ENCODE measurements at regions not wholly inside any gene's neighbourhood (a gene's known extent, or its start where the extent isn't known, plus 50 kb on each side); places are given as distances from the start of the nearest gene placed in this dataset.
A peak's percentile ranks its signal among the peaks of the same experiment; 100 is the strongest.

DNA sequence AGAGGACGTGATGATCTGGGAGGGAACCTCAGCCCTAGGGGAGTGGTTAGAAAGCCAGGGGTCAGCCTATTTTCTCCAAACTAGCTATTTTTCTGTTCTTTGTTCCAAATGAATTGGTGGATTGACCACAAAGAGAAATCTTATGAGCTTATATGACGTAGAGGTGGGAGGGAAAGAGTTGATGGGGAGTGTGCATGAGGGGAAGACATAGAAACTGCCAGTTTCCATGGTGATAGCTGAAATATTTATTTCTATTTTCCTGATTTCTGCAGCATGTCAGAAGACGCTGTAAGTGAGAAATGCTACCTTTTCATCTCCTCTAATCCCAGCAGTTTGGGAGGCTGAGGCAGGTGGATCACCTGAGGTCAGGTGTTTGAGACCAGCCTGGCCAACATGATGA is 51.4 kb upstream of the CISTR start:
- DNase-seq: no peak

DNA sequence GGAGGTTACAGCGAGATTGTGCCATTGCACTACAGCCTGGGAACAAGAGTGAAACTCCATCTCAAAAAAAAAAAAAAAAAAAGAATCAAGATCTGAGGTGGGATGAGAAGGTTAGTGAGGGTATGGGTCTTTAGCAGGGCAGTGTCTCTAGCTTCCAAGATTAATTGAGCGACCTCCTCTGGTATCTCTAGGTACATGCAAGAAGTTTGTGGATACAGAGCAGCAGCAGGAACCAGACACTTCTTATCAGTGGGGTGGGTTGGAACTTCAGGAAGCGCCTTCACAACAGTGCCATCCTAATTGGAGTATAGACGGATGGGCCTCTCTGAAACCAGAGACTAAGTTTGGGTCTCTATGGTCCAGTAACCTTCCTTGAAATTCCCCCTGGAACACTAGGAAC is 51.9 kb upstream of the CISTR start:
- DNase-seq: no peak

DNA sequence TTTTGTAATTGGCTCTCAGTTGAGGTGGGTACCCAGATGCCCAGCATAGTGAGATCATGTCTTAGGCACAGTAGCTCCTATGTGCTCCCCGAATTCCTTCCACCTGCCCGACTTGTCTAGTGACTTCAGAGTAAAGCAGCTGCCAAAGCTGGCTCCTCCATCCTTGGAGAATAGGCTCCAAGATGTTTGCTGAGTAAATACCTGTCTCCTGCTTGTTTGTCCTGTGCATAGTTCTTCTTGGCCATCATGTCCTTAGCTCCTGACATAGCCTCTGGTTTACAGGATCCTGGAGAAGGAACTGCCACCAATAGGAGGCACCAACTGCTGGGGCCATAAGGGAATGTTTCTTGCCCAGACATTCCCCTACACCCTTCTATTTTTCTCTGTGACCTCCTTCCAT is 52.6 kb upstream of the CISTR start:
- no peak for DNase-seq

DNA sequence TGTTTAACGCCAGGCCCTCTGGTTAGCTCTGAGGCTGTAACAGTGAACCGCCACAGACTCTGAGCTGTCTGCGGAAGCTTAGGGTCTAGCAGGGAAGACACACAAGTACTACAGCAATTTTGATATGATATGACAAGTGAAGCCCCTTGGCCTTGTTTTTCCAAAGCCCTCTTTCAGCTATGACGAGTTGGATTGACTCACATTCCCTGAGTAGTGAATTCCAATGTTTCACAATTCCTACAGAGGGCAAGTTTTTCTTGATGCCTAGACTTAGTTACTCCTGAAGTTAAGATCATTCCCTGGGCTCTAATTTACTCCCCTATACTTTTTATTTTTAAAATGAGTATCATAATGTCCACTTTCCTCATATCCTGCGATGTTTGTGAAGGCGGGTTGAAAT is 53.3 kb upstream of the CISTR start:
- DNase-seq: no peak

DNA sequence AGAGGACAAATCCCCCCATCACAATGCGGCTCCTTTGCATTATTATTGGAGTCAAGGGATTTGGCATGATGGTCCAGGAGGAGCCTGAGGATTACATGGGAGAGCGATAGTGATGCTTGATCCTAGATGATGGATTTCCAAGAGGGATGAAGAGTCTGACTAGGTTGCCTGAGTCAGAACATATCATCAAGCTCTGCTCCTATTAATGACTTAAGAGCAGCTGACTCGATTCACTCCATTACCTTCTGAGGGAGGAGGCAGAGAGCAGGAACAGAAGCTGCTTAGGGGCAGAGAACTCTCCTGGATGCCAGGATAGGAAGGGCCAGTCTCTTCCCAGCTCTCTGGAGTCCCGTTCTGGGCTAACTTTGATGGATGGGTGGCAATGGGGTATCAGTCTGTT is 54.0 kb upstream of the CISTR start:
- no peak for DNase-seq

DNA sequence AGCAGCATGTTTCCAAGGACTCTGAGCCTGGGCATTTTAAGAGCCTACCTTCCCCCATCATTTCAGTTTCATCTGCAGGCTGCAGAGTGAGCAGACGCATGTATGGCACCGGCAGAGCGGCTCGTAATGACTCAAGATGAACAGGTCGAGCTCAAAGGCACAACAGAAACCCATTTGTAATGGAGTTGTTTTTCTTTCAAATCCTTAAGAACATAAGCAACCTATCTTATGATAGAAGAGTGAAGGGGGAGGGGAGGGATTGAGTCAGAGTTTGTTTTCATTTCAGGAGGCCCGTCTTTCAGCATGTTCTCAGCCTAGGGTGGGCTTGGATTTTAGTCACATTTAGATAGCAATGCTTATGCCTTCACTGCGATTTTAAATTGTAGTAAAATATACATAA is 54.9 kb upstream of the CISTR start:
- DNase-seq: peak; percentile 78

DNA sequence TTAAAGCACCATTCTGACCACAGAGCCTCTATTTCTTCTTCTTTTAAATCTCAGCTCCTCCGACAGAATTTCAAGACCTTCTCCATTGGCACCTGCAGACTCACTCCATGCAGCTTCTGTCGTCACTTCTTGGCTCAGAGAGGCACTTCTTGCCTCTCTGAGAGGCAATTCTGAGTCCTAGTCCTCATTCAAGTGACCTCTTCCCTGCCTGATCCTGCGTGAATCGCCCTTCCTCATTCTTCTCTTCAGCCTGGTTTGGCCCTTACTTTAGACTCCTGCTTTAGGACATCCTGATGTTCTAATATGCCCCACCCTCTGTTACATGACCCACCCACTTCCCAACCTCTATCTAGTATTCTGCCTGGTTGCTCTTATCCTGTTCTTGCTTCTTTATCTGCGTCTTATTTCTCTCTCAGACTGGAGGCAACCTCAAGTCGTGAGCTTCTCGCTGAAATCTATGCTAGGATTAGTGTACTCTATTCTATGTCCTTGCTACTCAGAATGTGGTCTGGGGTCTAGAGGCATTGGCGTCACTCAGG is 55.6 kb upstream of the CISTR start:
- DNase-seq: no peak

DNA sequence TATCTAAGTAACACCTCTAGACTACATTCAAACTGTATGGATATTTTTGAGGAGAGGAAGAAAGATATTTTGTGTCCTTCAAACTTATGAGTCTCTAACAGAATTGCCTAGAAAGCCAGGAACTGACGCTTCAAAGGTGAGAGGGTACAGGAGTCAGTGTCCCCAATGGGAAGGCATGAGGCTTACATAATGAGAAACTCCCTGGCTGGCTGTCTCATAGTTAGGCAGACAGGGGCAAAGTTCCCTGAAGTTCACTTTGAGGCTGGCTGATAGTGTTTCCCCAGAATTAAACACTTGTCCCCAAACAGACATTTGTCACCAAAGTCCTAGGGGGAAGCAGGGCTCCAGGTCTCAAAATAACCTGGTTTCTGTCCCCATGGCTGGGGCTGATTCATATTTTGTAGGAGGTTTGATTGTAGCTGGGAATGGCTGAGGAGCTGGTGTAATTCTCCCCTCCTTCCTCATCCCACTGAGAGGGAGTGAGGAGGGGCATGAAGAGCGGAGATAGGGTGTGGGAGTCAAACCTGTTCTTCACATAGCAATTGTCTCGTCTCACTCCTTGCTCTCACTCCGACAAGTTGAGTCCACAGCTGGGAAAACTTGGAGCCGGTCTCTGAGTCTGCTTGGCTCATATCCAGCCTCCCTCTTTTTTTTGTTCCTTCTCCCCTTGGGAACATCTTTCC is 56.4 kb upstream of the CISTR start:
- no peak for DNase-seq

DNA sequence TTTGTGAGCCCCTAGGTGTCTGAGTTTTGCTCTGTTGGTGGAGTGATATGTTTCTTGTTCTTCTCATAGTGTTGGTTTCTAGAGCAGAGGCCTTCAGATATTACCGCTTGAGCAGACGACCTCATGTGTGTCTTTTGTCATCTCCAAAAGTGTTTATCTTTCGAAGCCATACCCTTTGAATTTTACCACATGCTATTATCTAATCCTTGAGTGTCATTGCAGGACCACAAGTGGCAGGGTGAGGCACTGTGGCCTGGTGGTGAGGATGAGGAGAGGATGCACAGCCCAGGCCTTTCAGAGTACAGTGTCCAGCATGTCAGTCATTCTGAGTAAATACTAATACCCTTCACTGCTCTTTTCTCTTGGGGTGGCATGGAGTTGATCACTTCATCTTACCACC is 57.2 kb upstream of the CISTR start:
- DNase-seq: no peak

DNA sequence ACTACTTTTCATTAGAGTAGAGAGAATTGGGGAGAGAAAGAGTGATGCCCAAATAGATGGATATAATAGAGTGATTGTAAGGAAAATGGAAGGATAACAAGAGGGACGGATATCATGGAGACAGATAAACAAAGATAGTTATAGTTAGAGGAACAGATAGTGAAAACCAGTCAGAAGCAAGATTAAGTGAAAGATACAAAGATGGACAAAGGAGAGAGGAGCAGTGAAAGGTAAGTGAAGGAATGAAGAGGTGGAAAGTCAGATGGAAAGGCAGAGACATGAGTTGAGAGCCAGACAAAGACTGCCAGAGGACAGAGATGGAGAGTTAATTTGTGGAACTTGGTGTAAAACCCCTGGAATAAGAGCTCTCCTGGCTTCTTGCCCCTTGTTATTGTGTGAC is 59.2 kb upstream of the CISTR start:
- DNase-seq: no peak

DNA sequence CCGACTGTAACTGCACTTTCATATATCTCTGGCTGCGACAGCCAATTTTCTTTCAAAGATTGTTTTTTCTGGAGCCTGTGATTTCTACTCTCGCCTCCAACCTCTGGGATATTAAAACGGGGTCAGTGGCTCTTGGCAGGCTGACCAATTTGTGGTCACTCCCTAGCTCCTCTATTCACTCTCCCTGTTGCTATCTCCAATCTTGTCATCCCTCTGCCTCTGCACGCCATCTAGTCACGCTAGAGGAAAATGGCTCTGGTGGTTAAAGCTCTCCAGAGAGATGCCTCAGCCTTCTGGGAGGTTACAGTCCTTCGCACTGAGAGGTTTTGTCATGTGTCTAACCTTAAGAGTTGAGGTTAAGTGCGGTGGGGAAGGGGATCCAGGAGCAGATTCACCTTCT is 59.8 kb upstream of the CISTR start:
- DNase-seq: no peak

DNA sequence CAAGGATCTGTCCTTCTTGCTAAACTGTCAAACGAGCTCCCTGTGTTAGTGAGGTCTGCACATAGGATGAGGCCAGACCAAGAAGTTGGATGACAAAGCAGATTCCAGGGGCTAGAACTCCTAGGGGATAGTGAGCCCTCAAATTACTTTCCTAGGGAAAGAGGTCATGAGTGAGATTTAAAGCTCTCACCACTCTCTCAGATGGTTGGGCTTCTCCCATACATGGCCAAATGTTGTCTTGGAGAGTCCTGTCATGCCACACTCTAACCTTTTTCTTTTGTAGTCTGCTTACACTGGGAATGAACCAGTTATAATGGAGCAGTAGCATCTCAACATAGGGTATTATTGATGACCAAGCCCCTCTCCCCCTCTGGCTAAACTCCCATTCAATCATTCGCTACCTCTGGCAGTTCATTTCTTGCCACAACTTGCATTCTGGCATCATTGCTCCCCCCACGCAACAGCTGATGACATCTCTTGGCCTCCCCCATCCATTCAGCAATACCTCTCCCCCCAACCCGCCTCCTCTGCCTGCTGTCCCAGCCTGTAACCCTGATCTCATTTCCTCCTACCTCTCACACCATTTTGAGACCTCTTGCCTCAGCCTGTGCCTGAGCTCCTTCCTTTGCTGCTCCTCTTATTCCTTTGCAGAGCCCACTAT is 64.7 kb upstream of the CISTR start:
- DNase-seq: no peak

DNA sequence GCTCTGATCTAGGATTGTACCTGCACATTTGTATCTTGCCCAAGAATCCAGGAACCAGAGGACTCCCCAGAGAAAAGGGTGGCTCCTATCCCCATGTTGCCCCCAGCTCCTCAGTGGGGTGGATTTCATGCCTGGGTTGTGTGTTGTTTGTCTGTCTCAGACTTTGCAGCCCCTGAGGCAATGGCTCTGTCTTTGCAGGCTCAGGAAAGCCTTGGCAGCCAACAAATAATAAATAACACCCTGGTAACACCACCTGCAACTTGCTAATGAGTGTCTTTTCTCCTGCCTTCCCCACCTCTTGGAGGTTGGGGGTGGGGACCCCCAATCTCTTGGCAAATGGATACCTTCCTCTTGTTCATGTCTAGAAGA is 65.2 kb upstream of the CISTR start:
- peak; percentile 70 for DNase-seq

DNA sequence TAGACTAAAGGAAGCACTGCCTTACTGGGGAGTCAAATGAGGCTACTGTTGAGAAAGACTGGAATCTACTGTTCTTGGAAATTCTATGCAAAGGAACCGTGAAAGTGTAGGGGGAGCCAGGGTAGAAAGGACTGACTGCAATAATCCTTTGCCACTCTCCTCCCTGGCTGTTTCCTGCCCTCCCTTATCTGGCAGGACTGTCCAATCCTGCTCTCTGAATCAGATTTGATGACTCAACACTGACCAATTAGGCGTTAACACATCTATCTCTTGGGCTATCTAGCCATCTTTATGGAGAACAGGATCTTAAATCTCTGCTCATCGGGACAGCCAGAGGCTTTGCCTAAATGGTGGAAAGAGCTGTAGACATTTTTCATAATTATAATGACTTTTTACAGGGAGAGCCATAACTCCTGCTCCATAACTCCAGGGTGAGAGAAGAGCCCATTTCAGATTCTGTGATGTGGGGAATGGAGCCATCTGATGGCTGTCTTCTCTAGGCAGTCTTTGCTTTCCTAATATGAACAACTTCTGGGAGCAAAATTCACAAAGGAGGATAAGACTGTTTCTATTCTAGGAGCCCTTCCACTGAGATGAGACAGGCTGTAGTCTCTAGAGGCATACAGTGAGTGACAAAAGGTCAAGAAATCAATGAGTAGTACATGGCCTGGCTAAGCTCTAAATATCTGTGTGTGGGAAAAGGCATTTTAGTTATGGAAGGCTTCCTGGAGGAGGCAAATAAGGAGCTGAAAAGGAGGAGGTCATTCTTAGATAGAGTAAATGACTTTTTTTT is 68.9 kb upstream of the CISTR start:
- DNase-seq: peak; percentile 81

DNA sequence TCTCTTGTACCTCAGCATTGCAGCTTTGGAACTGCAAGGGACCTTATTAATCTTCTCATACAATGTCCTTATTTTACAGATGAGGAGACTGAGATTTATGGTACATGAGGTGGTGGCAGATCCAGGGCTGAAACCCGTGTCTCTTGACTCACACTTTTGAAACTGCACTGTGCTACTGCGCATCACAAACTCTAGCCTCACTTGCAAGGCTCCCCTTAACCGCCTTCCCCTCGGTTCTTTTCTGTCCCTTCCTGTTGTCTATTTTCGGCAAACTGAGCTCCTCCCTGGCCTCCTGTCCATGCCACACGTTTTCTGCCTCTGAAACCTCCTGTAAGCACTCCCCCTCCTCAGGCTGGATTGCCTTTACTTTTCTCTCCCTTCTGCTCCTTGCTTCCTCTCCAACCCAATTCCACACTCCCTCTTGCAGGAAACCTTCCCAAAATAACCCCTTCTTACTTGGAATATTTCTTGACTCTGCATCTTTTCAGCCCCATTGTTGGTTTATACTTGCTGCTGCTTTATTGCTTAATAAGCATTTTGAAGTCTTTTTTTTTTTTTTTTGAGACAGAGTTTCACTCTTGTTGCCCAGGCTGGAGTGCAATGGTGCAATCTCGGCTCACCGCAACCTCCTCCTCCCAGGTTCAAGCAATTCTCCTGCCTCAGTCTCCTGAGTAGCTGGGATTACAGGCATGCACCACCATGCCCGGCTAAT is 72.4 kb upstream of the CISTR start:
- no peak for DNase-seq

DNA sequence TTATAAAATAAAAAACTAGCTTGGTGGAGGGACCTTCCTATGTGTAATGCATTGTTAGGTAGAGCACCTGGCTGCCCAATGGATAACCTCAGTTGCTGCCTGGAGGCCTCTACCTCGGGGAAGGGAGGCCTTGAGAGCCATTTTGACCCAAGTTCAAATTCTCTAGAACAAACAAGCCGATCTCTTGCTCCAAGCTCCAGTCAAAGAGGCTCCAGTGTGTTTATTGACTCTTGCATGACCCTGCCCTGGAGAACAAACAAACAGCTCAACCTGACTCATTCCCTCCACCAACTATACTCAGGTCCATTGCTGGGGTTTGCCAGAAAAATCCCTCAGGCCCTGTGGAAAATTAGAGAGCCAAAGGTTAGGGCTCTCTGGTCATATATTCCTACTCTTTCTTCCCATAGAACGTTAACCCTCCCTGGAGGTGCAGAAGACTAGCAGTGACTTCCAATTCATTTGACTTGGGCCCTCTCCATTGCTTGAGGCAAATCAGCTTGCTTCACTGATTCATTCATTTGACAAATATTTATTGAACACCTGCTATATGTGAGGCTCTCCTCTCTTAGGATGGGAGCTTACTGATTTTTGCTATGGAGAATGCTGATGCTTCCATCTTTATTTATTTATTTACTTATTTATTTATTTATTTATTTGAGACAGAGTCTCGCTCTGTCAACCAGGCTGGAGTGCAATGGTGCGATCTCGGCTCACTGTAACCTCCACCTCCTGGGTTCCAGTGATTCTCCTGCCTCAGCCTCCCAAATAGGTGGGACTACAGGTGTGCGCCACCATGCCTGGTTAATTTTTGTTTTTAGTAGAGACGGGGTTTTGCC is 73.7 kb upstream of the CISTR start:
- peak; percentile 77 for DNase-seq

DNA sequence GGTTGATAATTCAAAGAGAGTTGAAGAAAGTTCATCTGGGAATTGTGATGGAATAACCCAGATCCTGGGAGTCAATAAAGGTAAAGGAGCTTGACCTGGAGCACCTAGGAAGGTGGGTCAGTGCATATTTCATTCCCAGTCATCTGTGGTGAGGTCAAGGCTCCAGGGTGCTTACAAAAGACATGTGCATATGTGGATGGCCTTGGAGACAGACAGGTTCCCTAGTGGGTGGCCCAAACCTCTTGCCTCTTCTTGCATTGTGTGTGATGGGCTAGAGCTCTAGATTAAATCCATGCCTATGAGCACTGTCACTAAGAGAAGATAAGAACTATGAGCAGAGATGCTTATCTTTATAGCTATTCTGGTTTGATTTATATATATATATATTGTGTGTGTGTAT is 75.5 kb upstream of the CISTR start:
- DNase-seq: no peak

DNA sequence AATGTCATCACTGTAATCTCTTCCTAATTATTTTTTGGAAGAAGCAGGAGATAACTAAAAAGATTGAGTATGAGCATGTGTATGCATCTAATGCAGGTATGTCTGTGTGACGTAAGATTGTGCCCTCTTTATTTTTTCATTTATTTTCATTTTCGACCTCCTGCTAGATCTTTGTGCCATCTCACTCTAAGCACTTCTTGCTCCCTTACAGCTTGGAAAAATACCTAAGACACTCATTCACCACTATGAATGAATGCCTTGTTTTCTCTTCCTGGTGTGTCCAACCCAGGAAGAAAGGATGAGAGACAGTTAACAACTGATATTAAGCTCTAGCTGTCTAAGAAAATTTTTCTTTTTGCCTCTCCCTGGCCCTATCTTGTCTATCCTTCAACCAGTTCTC is 76.8 kb upstream of the CISTR start:
- DNase-seq: no peak

DNA sequence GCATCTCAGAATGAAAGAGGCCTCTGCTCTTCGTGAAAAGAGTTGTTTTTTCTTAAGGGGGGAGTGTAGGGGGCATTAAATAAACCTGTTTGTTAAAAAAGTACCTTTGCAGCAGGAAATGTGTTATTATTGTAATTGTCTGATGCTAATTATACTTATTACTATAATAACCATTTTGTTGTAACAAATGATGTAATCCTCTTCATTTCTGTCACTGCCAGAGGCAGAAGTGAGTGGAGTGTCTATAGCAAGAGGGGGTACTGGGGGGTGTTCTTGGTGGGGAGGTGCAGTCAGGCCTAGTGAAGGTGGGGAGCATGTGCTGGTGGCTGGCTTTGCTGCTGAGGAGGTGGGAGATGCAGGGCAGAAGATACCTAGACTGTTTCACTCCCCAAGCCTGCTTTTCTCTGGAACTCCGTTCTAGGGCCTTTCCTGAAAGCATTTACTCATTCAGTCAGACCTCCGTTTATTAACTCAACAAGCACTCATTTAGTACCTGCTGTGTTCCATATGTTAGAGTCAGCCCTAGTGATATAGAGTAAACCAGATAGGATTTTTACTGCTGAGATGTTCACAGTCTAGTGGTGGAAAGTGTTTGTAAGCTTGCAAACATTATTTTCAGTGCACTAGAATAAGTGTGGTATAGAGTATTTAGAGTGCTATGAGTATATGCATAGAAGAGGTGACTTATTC is 77.5 kb upstream of the CISTR start:
- no peak for DNase-seq

DNA sequence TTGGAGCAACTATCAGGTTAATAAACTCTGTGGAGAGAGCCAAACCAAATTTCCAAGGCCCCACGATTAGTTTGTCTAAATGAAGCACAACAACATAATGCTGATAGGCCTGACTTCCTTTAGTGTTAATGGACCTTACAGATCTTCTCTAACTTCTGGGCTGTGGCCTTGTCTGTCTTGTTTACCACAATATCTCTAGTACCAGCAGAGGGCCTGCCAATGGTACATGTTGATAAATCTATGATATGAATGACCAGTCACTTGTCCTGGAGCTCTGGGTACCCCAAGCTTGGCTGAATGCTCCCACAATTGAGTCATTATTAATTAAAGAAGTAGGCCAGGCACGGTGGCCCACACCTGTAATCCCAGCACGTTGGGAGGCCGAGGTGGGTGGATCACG is 78.9 kb upstream of the CISTR start:
- no peak for DNase-seq

DNA sequence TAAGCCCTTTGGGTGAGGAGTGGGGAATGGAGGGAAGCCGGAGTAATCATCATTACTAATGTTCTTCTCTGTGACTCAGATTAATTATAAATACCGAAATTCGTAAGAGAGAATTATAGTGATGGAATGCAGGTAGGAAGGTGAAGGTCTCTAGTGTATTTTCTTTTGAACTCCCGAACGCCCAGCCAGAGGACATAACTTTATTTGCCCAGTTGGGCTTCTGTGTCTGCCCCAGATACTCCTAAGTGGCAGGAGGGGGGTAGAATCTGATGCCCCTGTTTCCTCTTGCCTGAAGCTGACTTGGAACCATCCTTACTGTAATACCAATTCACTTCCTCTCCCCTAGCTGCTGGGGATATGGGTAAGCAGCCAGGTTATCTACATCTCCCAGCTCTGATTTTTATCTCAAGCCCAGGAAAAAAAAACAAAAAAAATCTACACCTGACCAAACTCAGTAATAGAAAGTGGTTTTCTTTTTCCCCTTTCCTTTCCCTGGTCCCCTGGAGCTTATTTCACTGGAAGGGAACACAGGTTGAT is 84.4 kb upstream of the CISTR start:
- no peak for DNase-seq

DNA sequence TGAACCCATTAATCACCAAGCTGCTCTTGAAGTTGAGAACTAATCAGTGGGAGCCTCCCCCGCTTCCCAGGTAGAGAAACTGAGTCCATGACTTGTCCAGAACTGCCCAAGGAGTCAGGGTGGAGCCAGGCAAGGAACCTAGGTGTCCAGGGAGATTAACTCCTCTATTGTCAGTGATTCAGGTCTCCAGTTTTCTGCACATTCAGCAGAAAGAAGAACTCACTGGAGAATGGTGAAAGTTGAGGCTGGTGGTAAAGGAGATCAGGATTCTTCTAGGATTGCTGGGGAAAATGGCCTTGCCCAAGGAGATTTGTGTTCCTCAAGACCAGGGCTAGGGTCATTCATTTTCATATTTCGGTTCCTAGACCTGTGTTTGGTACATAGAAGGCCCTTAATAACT is 87.2 kb upstream of the CISTR start:
- DNase-seq: no peak
